ENCODE measurements at regions not wholly inside any gene's neighbourhood (a gene's known extent, or its start where the extent isn't known, plus 50 kb on each side); places are given as distances from the start of the nearest gene placed in this dataset.

DNA sequence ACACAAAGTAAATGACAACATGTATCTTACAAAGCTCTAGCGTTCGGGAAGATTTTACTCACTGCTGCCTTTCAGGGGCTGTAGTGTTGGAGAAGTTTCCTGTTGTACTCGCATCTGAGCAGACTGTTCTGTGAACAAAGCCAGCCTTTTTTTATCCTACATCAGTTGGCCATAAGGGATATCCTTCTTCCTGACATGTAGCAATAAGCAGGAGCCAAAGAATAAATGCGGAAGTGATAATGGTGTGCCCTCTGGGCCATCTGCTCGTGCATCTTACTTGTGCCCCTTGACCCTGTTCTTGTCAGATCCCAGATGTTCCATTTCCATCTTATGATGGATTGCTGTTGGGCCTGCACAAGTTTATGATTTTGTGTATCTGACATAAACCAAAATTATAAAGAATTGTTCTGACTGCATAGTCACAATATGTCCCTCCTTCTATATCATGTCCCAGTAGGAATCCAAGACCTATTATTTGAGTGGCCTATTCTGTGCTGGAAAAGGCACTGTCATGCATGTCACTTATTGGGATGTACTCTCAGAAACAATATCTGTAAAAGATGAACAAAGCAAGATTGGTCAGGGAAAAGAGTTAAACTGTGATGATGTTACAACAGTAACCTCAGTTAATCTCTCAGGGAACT is 631.3 kb downstream of the NSUN3 start:
- no peaks in the 10 kb centered on the region for H3K4me1 ChIP-seq (ENCODE audit: low read length)
- H3K4me3 ChIP-seq (ENCODE audit: low read length): no peak overlapping the region
- no peak overlapping the region for H3K4me2 ChIP-seq (ENCODE audit: low read length)
- H3K9ac ChIP-seq (ENCODE audit: low read length): no peak overlapping the region
- H3K9me3 ChIP-seq (ENCODE audit: insufficient read depth, low read length): no peaks in the 10 kb centered on the region
- H3K27ac ChIP-seq (ENCODE audit: low read length): no peak overlapping the region
- H3K36me3 ChIP-seq (replicated peaks; ENCODE audit: low read depth, low read length): no peaks in the 10 kb centered on the region
- H3K27me3 ChIP-seq (ENCODE audit: low read depth, low read length): no peaks in the 10 kb centered on the region
- TF ChIP-seq, protein P1, sequence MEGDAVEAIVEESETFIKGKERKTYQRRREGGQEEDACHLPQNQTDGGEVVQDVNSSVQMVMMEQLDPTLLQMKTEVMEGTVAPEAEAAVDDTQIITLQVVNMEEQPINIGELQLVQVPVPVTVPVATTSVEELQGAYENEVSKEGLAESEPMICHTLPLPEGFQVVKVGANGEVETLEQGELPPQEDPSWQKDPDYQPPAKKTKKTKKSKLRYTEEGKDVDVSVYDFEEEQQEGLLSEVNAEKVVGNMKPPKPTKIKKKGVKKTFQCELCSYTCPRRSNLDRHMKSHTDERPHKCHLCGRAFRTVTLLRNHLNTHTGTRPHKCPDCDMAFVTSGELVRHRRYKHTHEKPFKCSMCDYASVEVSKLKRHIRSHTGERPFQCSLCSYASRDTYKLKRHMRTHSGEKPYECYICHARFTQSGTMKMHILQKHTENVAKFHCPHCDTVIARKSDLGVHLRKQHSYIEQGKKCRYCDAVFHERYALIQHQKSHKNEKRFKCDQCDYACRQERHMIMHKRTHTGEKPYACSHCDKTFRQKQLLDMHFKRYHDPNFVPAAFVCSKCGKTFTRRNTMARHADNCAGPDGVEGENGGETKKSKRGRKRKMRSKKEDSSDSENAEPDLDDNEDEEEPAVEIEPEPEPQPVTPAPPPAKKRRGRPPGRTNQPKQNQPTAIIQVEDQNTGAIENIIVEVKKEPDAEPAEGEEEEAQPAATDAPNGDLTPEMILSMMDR (IDR thresholded peaks at IDR 0.05; ENCODE audit: low read depth, low read length): no peak
- no peaks in the 10 kb centered on the region for H4K20me1 ChIP-seq (ENCODE audit: insufficient read depth, low read length)
- no peaks in the 10 kb centered on the region for H3K79me2 ChIP-seq (ENCODE audit: low read length)
- H2AFZ ChIP-seq (ENCODE audit: low read depth, low read length): no peak overlapping the region

DNA sequence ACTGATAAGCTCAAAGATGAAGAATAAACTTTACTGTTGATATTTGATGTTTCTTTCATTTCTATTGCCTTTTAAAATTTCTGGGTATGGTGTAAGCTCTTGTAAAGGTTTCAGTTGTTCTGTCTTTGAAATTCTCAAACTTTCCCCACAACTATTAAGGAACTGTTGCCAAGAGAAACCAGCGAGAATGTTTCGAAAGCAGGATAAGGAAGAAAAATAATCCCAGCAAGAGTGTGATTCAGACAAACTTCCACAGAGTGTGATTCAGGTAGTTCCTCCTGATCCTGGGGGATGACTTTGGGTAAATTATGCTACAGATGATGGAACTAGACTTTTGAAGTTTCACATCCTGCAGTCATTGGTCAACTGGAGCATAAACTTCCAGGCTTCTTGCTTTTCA is 632.0 kb downstream of the NSUN3 start:
- Histone ChIP-seq H2AFZ (ENCODE audit: low read depth, low read length) (no peak overlapping the region), H3K9me3 (ENCODE audit: insufficient read depth, low read length) (no peaks in the 10 kb centered on the region), H3K79me2 (ENCODE audit: low read length) (no peaks in the 10 kb centered on the region), H3K27ac (ENCODE audit: low read length) (no peak overlapping the region), H3K4me2 (ENCODE audit: low read length) (no peak overlapping the region), H3K27me3 (ENCODE audit: low read depth, low read length) (no peaks in the 10 kb centered on the region), H3K9ac (ENCODE audit: low read length) (no peak overlapping the region), H3K36me3 (replicated peaks; ENCODE audit: low read depth, low read length) (no peaks in the 10 kb centered on the region), H3K4me3 (ENCODE audit: low read length) (no peak overlapping the region), H4K20me1 (ENCODE audit: insufficient read depth, low read length) (no peaks in the 10 kb centered on the region), H3K4me1 (ENCODE audit: low read length) (no peaks in the 10 kb centered on the region)
- no peak for TF ChIP-seq EZH2phosphoT487 (IDR thresholded peaks at IDR 0.05; ENCODE audit: low read depth)
- TF ChIP-seq, protein P1 (IDR thresholded peaks at IDR 0.05; ENCODE audit: low read depth, low read length): no peak

DNA sequence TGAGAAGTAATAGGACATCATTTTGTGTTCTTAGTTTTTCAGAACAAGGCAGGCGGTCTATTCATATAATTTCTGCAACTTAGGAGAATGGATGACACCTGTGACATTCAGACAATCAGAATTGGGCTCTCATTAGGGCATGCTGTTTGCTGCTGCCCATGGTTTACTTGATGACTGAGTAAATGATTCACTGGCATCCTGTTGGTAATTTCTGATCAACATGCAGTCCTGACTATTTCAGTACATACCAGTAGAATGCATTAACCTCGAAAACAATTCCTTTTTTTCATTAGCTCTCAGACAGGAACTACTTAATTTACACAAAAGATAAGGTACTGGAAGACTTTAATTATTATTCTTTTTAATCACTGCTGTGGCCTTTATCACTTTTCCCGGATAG is 641.6 kb downstream of the NSUN3 start:
- Histone ChIP-seq H3K27ac (ENCODE audit: low read length) (no peak overlapping the region), H3K4me3 (ENCODE audit: low read length) (no peak overlapping the region), H4K20me1 (ENCODE audit: insufficient read depth, low read length) (no peaks in the 10 kb centered on the region), H3K27me3 (ENCODE audit: low read depth, low read length) (no peaks in the 10 kb centered on the region), H3K4me1 (ENCODE audit: low read length) (no peaks in the 10 kb centered on the region), H3K4me2 (ENCODE audit: low read length) (no peak overlapping the region), H2AFZ (ENCODE audit: low read depth, low read length) (no peak overlapping the region), H3K9ac (ENCODE audit: low read length) (no peak overlapping the region), H3K79me2 (ENCODE audit: low read length) (no peaks in the 10 kb centered on the region), H3K36me3 (replicated peaks; ENCODE audit: low read depth, low read length) (peaks cover 2% of the 10 kb centered on the region), H3K9me3 (ENCODE audit: insufficient read depth, low read length) (peaks cover 5% of the 10 kb centered on the region; the same call in 1 of the 2 replicates)
- TF ChIP-seq, protein P1 (IDR thresholded peaks at IDR 0.05; ENCODE audit: low read depth, low read length): no peak
- TF ChIP-seq EZH2phosphoT487 (IDR thresholded peaks at IDR 0.05; ENCODE audit: low read depth): no peak

DNA sequence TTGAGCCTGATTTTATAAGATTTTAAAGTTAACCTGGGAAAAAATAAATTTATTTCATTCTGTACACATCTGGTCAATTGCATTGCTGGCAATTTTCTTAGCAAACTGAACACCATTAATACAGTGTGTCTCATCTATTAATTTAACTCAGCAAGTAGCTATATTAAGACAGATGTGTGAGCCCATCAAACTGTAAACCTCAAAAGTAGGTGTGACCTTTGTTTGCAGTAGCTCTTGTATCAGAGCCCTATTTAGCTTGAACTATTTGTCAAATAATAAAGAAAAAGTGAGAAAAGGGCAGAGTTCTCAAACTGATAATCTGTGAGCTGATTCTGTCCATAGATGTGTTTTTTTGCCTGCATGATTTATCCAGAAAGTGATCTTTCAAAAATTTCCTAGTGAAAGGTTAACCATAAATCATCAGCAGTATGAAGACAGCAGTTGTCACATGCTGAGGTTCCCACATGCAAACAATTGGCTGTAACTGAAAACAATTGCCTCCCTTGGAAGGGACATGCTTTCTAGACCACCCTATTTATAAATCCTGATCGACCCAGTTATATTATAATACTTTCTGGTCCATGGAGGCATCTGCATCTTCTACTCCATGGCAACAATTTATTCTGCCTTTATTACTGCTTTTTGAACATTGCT is 646.5 kb downstream of the NSUN3 start:
- H3K4me2 ChIP-seq (ENCODE audit: low read length): no peak overlapping the region
- H3K9me3 ChIP-seq (ENCODE audit: insufficient read depth, low read length): 0 out of 2 replicates have a peak, but pooled peaks cover 5% of the 10 kb centered on the region
- H4K20me1 ChIP-seq (ENCODE audit: insufficient read depth, low read length): no peaks in the 10 kb centered on the region
- no peaks in the 10 kb centered on the region for H3K4me1 ChIP-seq (ENCODE audit: low read length)
- no peaks in the 10 kb centered on the region for H3K79me2 ChIP-seq (ENCODE audit: low read length)
- H3K27ac ChIP-seq (ENCODE audit: low read length): no peak overlapping the region
- H3K9ac ChIP-seq (ENCODE audit: low read length): no peak overlapping the region
- no peak overlapping the region for H3K4me3 ChIP-seq (ENCODE audit: low read length)
- no peaks in the 10 kb centered on the region for H3K27me3 ChIP-seq (ENCODE audit: low read depth, low read length)
- no peak overlapping the region for H2AFZ ChIP-seq (ENCODE audit: low read depth, low read length)
- TF ChIP-seq EZH2phosphoT487 (IDR thresholded peaks at IDR 0.05; ENCODE audit: low read depth): no peak
- TF ChIP-seq, protein P1 (IDR thresholded peaks at IDR 0.05; ENCODE audit: low read depth, low read length): no peak
- H3K36me3 ChIP-seq (replicated peaks; ENCODE audit: low read depth, low read length): peaks cover 1% of the 10 kb centered on the region
